ENCODE measurements at regions not wholly inside any gene's neighbourhood (a gene's known extent, or its start where the extent isn't known, plus 50 kb on each side); places are given as distances from the start of the nearest gene placed in this dataset.

DNA sequence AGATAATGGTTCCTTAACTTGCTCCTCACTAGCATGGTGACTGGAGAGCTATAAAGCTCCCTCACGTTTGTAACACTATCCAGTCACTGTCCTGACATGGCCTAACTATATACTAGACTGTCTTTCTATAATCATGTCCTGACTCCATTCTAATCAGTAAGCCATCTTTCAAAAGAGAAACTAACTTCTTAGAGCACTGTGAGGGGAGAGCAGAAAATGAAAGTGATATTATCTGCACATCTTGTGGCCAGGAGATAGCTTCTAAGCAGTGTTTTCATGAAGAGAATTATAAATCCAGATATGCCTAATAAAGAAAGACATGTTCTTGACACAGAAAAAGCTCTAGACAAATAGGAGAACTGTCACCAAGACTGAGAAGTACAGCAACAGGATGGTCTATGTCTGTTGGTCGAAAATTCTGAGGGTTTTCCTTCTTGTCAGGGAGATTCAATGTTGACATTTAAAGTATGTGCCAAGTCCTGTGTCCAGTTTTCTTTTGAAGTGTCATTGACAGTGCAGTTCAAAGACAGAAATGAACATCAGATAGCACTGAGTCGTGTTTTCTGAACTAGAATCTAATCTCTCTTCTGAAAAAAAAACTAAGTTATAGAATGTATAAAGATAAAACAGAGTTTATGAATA lies 230.6 kb upstream of the PEX5L start:
- DNase-seq (ENCODE audit: low read depth): no peak
- no peak for TF ChIP-seq CTCF (IDR thresholded peaks at IDR 0.05; ENCODE audit: control insufficient read depth, insufficient read depth, low read depth, low read length, missing control alignments)
- H3K4me3 ChIP-seq (ENCODE audit: control insufficient read depth, low read depth, low read length): no peak overlapping the region

GRCh38 chr3:180274536-180274935 lies 237.8 kb upstream of the PEX5L start:
- no peak overlapping the region for H3K4me3 ChIP-seq (ENCODE audit: control insufficient read depth, low read depth, low read length)
- no peak for DNase-seq (ENCODE audit: low read depth)
- no peak for TF ChIP-seq CTCF (IDR thresholded peaks at IDR 0.05; ENCODE audit: control insufficient read depth, insufficient read depth, low read depth, low read length, missing control alignments)

DNA sequence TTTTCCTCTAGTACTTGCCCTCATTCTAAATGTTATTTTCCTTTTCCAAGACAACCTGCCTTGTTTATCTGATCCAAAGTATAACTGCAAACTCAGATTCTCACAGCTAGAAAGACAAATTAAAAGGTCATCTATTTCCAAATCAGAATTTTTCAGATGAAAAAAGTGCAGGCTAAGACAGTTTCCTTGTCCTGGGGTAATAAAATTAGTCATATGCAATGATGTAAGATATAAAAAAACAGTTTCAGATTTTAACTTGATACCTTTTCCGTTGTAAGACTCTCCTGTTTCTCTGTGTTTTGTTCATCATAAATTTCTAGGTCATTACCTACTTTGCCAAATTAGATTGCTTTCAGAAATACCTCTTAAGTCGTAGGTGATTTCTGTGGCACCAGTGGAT lies 238.4 kb upstream of the PEX5L start:
- no peak overlapping the region for H3K4me3 ChIP-seq (ENCODE audit: control insufficient read depth, low read depth, low read length)
- no peak for TF ChIP-seq CTCF (IDR thresholded peaks at IDR 0.05; ENCODE audit: control insufficient read depth, insufficient read depth, low read depth, low read length, missing control alignments)
- no peak for DNase-seq (ENCODE audit: low read depth)

- TF ChIP-seq CTCF (IDR thresholded peaks at IDR 0.05; ENCODE audit: control insufficient read depth, insufficient read depth, low read depth, low read length, missing control alignments): no peak
- no peak overlapping the region for H3K4me3 ChIP-seq (ENCODE audit: control insufficient read depth, low read depth, low read length)
- no peak for DNase-seq (ENCODE audit: low read depth)
These were observed 240.3 kb upstream of the PEX5L start for GRCh38 chr3:180277041-180277440.

DNA sequence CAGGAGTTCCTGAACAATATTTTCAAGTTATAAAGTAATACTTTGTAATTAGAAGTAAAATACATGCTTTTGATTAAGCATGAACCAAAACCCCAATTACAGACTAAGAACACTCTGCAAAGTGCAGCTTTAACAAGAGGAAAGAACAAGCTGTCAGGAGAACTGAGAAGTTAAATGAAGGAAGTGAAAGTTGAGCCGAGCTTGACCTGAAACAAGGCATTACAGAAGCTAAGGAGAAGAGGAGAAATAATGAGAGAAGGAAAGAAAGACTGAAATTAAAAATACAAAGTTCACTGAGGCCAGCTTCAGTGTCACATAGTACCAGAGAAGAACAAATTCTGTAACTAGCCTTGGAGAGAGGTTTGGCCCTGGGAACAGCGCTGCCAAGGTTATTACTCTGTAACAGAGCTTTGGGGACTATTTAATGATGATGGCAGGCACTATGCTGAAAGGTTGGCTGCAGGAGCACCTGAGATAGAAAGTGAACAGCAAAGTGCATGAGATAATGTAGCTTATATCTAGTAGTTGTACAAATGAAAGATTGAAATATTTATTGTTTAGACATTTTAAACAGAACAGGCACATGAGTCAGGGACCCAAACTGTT lies 241.9 kb upstream of the PEX5L start:
- no peak for TF ChIP-seq CTCF (IDR thresholded peaks at IDR 0.05; ENCODE audit: control insufficient read depth, insufficient read depth, low read depth, low read length, missing control alignments)
- H3K4me3 ChIP-seq (ENCODE audit: control insufficient read depth, low read depth, low read length): no peak overlapping the region
- no peak for DNase-seq (ENCODE audit: low read depth)

GRCh38 chr3:180280555-180280954 lies 243.8 kb upstream of the PEX5L start:
- TF ChIP-seq CTCF (IDR thresholded peaks at IDR 0.05; ENCODE audit: control insufficient read depth, insufficient read depth, low read depth, low read length, missing control alignments): no peak
- no peak for DNase-seq (ENCODE audit: low read depth)
- no peak overlapping the region for H3K4me3 ChIP-seq (ENCODE audit: control insufficient read depth, low read depth, low read length)
